NCI-H1417 (cell line): ENCODE measurements at regions not wholly inside any gene's neighbourhood (a gene's known extent, or its start where the extent isn't known, plus 50 kb on each side); places are given as distances from the start of the nearest gene placed in this dataset.

Experiments
- DNase-seq, 3 experiments: peaks; one replicate each; lab custom pipeline; 2025; lab: John Stamatoyannopoulos, UW

GRCh38 chr7:32178677-32179366 lies 108.6 kb upstream of the PDE1C start:
- no peak for DNase-seq

GRCh38 chr7:32177232-32177631 lies 107.0 kb upstream of the PDE1C start:
- DNase-seq: no peak

GRCh38 chr7:32175099-32175498 lies 104.9 kb upstream of the PDE1C start:
- no peak for DNase-seq

- no peak for DNase-seq
Measured at GRCh38 chr7:32171248-32171647, 101.0 kb upstream of the PDE1C start.

- DNase-seq: no peak
Measured at GRCh38 chr7:32170838-32171237, 100.6 kb upstream of the PDE1C start.

GRCh38 chr7:32169228-32169627 lies 99.0 kb upstream of the PDE1C start:
- DNase-seq: no peak

- no peak for DNase-seq
Measured at GRCh38 chr7:32167815-32168214, 97.6 kb upstream of the PDE1C start.

- DNase-seq: no peak
Measured at GRCh38 chr7:32167256-32167655, 97.0 kb upstream of the PDE1C start.

- peak in 2 of 3 experiments; percentile 5 to 14 for DNase-seq
Measured at GRCh38 chr7:32164341-32164996, 94.3 kb upstream of the PDE1C start.

- no peak for DNase-seq
Measured at GRCh38 chr7:32163896-32164295, 93.7 kb upstream of the PDE1C start.

- DNase-seq: no peak
Measured at GRCh38 chr7:32163141-32163806, 93.1 kb upstream of the PDE1C start.

- DNase-seq: no peak
Measured at GRCh38 chr7:32161708-32162107, 91.5 kb upstream of the PDE1C start.

GRCh38 chr7:32158751-32159745 lies 88.8 kb upstream of the PDE1C start:
- no peak for DNase-seq

GRCh38 chr7:32158076-32158475 lies 87.9 kb upstream of the PDE1C start:
- DNase-seq: no peak

- DNase-seq: no peak
Measured at GRCh38 chr7:32155712-32156111, 85.5 kb upstream of the PDE1C start.

GRCh38 chr7:32154797-32155196 lies 84.6 kb upstream of the PDE1C start:
- no peak for DNase-seq

GRCh38 chr7:32153006-32153405 lies 82.8 kb upstream of the PDE1C start:
- DNase-seq: no peak

- no peak for DNase-seq
Measured at GRCh38 chr7:32152576-32152975, 82.4 kb upstream of the PDE1C start.

- DNase-seq: no peak
Measured at GRCh38 chr7:32150589-32150988, 80.4 kb upstream of the PDE1C start.

GRCh38 chr7:32150039-32150438 lies 79.8 kb upstream of the PDE1C start:
- no peak for DNase-seq

- no peak for DNase-seq
Measured at GRCh38 chr7:32147546-32148268, 77.5 kb upstream of the PDE1C start.
